ENCODE measurements at regions not wholly inside any gene's neighbourhood (a gene's known extent, or its start where the extent isn't known, plus 50 kb on each side); places are given as distances from the start of the nearest gene placed in this dataset.

GRCh38 chr6:43871933-43872332 lies 101.9 kb downstream of the VEGFA start:
- TF ChIP-seq CTCF (IDR thresholded peaks at IDR 0.05) = no peak
- TF ChIP-seq POLR2A (IDR thresholded peaks at IDR 0.05) = no peak
